ENCODE measurements at regions not wholly inside any gene's neighbourhood (a gene's known extent, or its start where the extent isn't known, plus 50 kb on each side); places are given as distances from the start of the nearest gene placed in this dataset.
"Not testable (repeated sequence)": the region's sequence is repeated elsewhere in the genome, so short reads cannot be mapped to it uniquely, and the experiment has no call there.

- intact Hi-C loops (cut with DNase I, micrococcal nuclease), result no loop called here
- Histone ChIP-seq H3K4me1 (ENCODE audit: low read depth) (no peaks in the 10 kb centered on the region), H3K36me3 (ENCODE audit: low read depth) (no peaks in the 10 kb centered on the region), H3K4me3 (no peak overlapping the region), H3K9me3 (no peaks in the 10 kb centered on the region)
- DNase-seq (no peak), ATAC-seq (no peak)
- no peak for TF ChIP-seq CTCF (IDR thresholded peaks at IDR 0.05)
These were observed 286.5 kb downstream of the ALDH8A1 start for GRCh38 chr6:134663356-134663755.

GRCh38 chr6:134662077-134662700 is 287.7 kb downstream of the ALDH8A1 start:
- Histone ChIP-seq H3K4me3 (no peak overlapping the region), H3K4me1 (ENCODE audit: low read depth) (no peaks in the 10 kb centered on the region), H3K36me3 (ENCODE audit: low read depth) (no peaks in the 10 kb centered on the region), H3K9me3 (no peaks in the 10 kb centered on the region)
- intact Hi-C loops (cut with DNase I, micrococcal nuclease), result no loop called here
- DNase-seq, result no peak
- no peak for ATAC-seq
- no peak for TF ChIP-seq CTCF (IDR thresholded peaks at IDR 0.05)

- H3K4me3 ChIP-seq; H3K9me3 ChIP-seq; H3K36me3 ChIP-seq (ENCODE audit: low read depth); intact Hi-C loops (cut with DNase I, micrococcal nuclease); H3K4me1 ChIP-seq (ENCODE audit: low read depth); DNase-seq; ATAC-seq: not testable (repeated sequence)
These were observed 290.0 kb downstream of the ALDH8A1 start for GRCh38 chr6:134659885-134660284.

- DNase-seq, result no peak
- Histone ChIP-seq H3K4me1 (ENCODE audit: low read depth) (no peaks in the 10 kb centered on the region), H3K4me3 (no peak overlapping the region), H3K9me3 (no peaks in the 10 kb centered on the region), H3K36me3 (ENCODE audit: low read depth) (no peaks in the 10 kb centered on the region)
- intact Hi-C loops (cut with DNase I, micrococcal nuclease), result no loop called here
- TF ChIP-seq CTCF (IDR thresholded peaks at IDR 0.05), result no peak
- ATAC-seq, result no peak
These were observed 291.3 kb downstream of the ALDH8A1 start for GRCh38 chr6:134658596-134658995.

GRCh38 chr6:134657751-134658527 is 292.0 kb downstream of the ALDH8A1 start:
- intact Hi-C loops (cut with DNase I, micrococcal nuclease), result no loop called here
- Histone ChIP-seq H3K9me3 (no peaks in the 10 kb centered on the region), H3K4me3 (no peak overlapping the region), H3K36me3 (ENCODE audit: low read depth) (no peaks in the 10 kb centered on the region), H3K4me1 (ENCODE audit: low read depth) (no peaks in the 10 kb centered on the region)
- no peak for TF ChIP-seq CTCF (IDR thresholded peaks at IDR 0.05)
- ATAC-seq, result no peak
- DNase-seq, result no peak

GRCh38 chr6:134657343-134657742 is 292.6 kb downstream of the ALDH8A1 start:
- Histone ChIP-seq H3K9me3 (no peaks in the 10 kb centered on the region), H3K4me1 (ENCODE audit: low read depth) (no peaks in the 10 kb centered on the region), H3K4me3 (no peak overlapping the region), H3K36me3 (ENCODE audit: low read depth) (no peaks in the 10 kb centered on the region)
- DNase-seq (no peak), ATAC-seq (no peak)
- intact Hi-C loops (cut with DNase I, micrococcal nuclease), result no loop called here
- TF ChIP-seq CTCF (IDR thresholded peaks at IDR 0.05), result no peak

Data from mucosa of descending colon (tissue), 3 donors.